Endothelial cell of umbilical vein (primary cell): ENCODE measurements at regions not wholly inside any gene's neighbourhood (a gene's known extent, or its start where the extent isn't known, plus 50 kb on each side); places are given as distances from the start of the nearest gene placed in this dataset.

Experiments used
- BruUV-seq: library from RNA; stranded (reverse); fragments of 400-500 nt; replicated peaks from 2 replicates; lab custom pipeline; 2021; lab: Mats Ljungman, UMichigan
- CTCF ChIA-PET: fragments of 300-600, 350-600 bp; sonication (Branson Sonifier 250); formaldehyde crosslinking; loops from one replicate; lab custom pipeline; 2021; ENCODE audit warnings: antibody characterized with exemption, inconsistent platforms; lab: Charles Lee
- POLR2A ChIA-PET: fragments of 300-600, 350-600 bp; sonication (Branson Sonifier 250); formaldehyde crosslinking; loops from one replicate; lab custom pipeline; 2021; ENCODE audit warnings: antibody characterized with exemption, inconsistent platforms; lab: Charles Lee
- DNase-seq: peaks from one replicate; pipeline ENCODE4 v3.0.0-alpha.2; 2011; ENCODE audit warnings: low read depth, low spot score
- FAIRE-seq: peaks from 2 replicates; lab custom pipeline; 2011; peaks lifted over from hg19 to GRCh38; lab: Jason Lieb, UNC
- H2AFZ ChIP-seq: 2 replicates; pipeline ENCODE4 v1.6.0; 2012; ENCODE audit warnings: low read depth, low read length, control low read depth, inconsistent platforms
- H3K27ac ChIP-seq: 2 replicates; pipeline ENCODE4 v1.5.1; 2011; ENCODE audit warnings: low read depth, mild to moderate bottlenecking, control low read depth, low read length, moderate library complexity; ENCODE audit not compliant: insufficient read depth
- H3K27me3 ChIP-seq, 2 experiments: 2 replicates each; pipeline versions ENCODE4 v1.6.0 to v1.6.1; 2011; ENCODE audit warnings: low read length in 2 of 2, mixed read lengths in 1 of 2; ENCODE audit not compliant: control insufficient read depth in 2 of 2, insufficient read depth in 2 of 2
- H3K36me3 ChIP-seq, 2 experiments: 2 replicates in 1 of 2; 3 replicates in 1 of 2; pipeline ENCODE4 v1.5.1; 2011; ENCODE audit warnings: low read length in 2 of 2, mild to moderate bottlenecking in 1 of 2, moderate library complexity in 1 of 2; ENCODE audit not compliant: control insufficient read depth in 2 of 2, insufficient read depth in 2 of 2; ENCODE audit errors: extremely low read depth in 1 of 2
- H3K4me1 ChIP-seq: 3 replicates; pipeline ENCODE4 v1.5.1; 2011; ENCODE audit warnings: mild to moderate bottlenecking, low read length; ENCODE audit not compliant: control insufficient read depth, insufficient read depth; ENCODE audit errors: extremely low read depth
- H3K4me2 ChIP-seq: 2 replicates; pipeline ENCODE4 v1.6.1; 2011; ENCODE audit warnings: low read length, control low read depth, mixed read lengths; ENCODE audit not compliant: insufficient read depth
- H3K4me3 ChIP-seq, 3 experiments: fragments of 200-600 bp in 1 of 3; sonication (generic), shearing (Covaris generic) in 1 of 3; replicated peaks in 1 of 3; 2 replicates each; pipeline ENCODE4 v1.5.1; 2011 to 2016; ENCODE audit warnings: control low read depth in 3 of 3, low read length in 3 of 3, mild to moderate bottlenecking in 2 of 3, inconsistent platforms in 1 of 3, low read depth in 1 of 3, moderate library complexity in 1 of 3; ENCODE audit not compliant: insufficient read depth in 1 of 3
- H3K79me2 ChIP-seq: 2 replicates; pipeline ENCODE4 v1.6.0; 2012; ENCODE audit warnings: low read length, inconsistent platforms; ENCODE audit not compliant: control insufficient read depth, insufficient read depth
- H3K9ac ChIP-seq: replicated peaks from 2 replicates; pipeline ENCODE3; 2011; ENCODE audit warnings: low read length, control low read depth; ENCODE audit not compliant: insufficient read depth; ENCODE audit errors: extremely low read depth
- H3K9me1 ChIP-seq: replicated peaks from 3 replicates; pipeline ENCODE4 v1.6.0; 2011; ENCODE audit warnings: mild to moderate bottlenecking, low read length; ENCODE audit not compliant: control insufficient read depth, insufficient read depth; ENCODE audit errors: extremely low read depth
- H3K9me3 ChIP-seq: replicated peaks from 2 replicates; pipeline ENCODE4 v1.5.1; 2012; ENCODE audit warnings: low read length, inconsistent platforms; ENCODE audit not compliant: control insufficient read depth, insufficient read depth
- H4K20me1 ChIP-seq: replicated peaks from 2 replicates; pipeline ENCODE3; 2011; ENCODE audit warnings: mild to moderate bottlenecking, low read length; ENCODE audit not compliant: control insufficient read depth, insufficient read depth; ENCODE audit errors: extremely low read depth
- FOS ChIP-seq: IDR thresholded peaks from 2 replicates; pipeline ENCODE4 v1.6.1; 2011; ENCODE audit warnings: mild to moderate bottlenecking, low read length, moderate library complexity, borderline replicate concordance; ENCODE audit not compliant: insufficient read depth
- GATA2 ChIP-seq: IDR thresholded peaks from 2 replicates; pipeline ENCODE4 v1.7.0; 2011; ENCODE audit warnings: low read depth, mild to moderate bottlenecking, moderate library complexity, mixed read lengths, low read length; ENCODE audit not compliant: insufficient read length, insufficient read depth
- JUN ChIP-seq: IDR thresholded peaks from 2 replicates; pipeline ENCODE4 v1.6.1; 2011; ENCODE audit warnings: borderline replicate concordance, low read depth; ENCODE audit not compliant: insufficient read length, insufficient read depth
- MYC ChIP-seq: IDR thresholded peaks from one replicate; pipeline ENCODE4 v1.6.1; 2011; ENCODE audit warnings: mild to moderate bottlenecking, low read depth, low read length
- POLR2A ChIP-seq: IDR thresholded peaks from 2 replicates; pipeline ENCODE4 v1.6.1; 2012; ENCODE audit warnings: low read depth, mild to moderate bottlenecking, control low read depth, low read length
- POLR2AphosphoS5 ChIP-seq: IDR thresholded peaks from 2 replicates; pipeline ENCODE4 v1.6.1; 2012; ENCODE audit warnings: low read depth, mild to moderate bottlenecking, control low read depth, low read length, moderate library complexity; ENCODE audit not compliant: insufficient read depth
- dilution Hi-C: fragments of 300-500 bp; cut with MboI; formaldehyde crosslinking; loops from one replicate; pipeline ENCODE4 v1.15.0; 2019; ENCODE audit warnings: low sequenced_read_pairs; ENCODE audit not compliant: extremely low pct_ligation_motif_present
- intact Hi-C: fragments of 100-400 bp; cut with micrococcal nuclease; formaldehyde crosslinking; loops from one replicate; pipeline ENCODE4 v1.10.0; 2022
- TF ChIP-seq, protein P1 (sequence below), 2 donors: IDR thresholded peaks; 1 replicate in 1 of 2; 2 replicates in 1 of 2; pipeline ENCODE4 v1.5.1; 2011; ENCODE audit warnings: low read length in 2 of 2, mild to moderate bottlenecking in 2 of 2, moderate library complexity in 2 of 2, control low read depth in 1 of 2, inconsistent platforms in 1 of 2, low read depth in 1 of 2; ENCODE audit not compliant: insufficient read depth in 1 of 2; ENCODE audit errors: extremely low read depth in 1 of 2
- TF ChIP-seq, protein P2 (sequence below): IDR thresholded peaks from 2 replicates; pipeline ENCODE4 v1.6.1; 2011; ENCODE audit not compliant: insufficient read depth, insufficient read length

DNA sequence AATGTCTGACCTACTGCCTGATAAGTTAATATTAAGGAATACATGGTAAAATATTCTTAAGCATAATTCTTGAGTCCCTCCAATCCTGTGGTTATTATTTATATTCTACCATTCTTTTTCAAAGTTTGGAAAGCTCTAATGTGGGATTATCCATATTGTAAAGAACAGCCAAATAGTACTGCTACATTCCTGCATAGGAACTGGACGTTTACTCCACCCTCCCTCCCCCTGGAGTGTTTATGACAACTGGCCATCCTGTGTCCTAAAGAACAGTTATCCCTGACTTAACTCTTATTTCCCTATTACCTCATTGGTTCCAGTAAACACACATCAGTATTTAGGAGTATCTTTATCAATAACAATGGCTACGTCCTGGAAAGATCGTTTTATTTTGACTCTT lies 308.7 kb upstream of the TFAP2D start:
- no peak overlapping the region for H3K9ac ChIP-seq
- no peaks in the 10 kb centered on the region for H3K27me3 ChIP-seq
- no peaks in the 10 kb centered on the region for H3K9me3 ChIP-seq
- CTCF ChIA-PET: no interaction called here
- dilution Hi-C loops (no loop called here), intact Hi-C loops (no loop called here)
- H3K9me1 ChIP-seq: no peaks in the 10 kb centered on the region
- no peaks in the 10 kb centered on the region for H3K4me1 ChIP-seq
- no peak overlapping the region for H3K4me3 ChIP-seq
- no peaks in the 10 kb centered on the region for H3K36me3 ChIP-seq
- no peak overlapping the region for H3K4me2 ChIP-seq
- FAIRE-seq (no peak), DNase-seq (no peak)
- H3K27ac ChIP-seq: no peak overlapping the region
- no peaks in the 10 kb centered on the region for H3K79me2 ChIP-seq
- H2AFZ ChIP-seq: no peak overlapping the region
- TF ChIP-seq, protein P1, sequence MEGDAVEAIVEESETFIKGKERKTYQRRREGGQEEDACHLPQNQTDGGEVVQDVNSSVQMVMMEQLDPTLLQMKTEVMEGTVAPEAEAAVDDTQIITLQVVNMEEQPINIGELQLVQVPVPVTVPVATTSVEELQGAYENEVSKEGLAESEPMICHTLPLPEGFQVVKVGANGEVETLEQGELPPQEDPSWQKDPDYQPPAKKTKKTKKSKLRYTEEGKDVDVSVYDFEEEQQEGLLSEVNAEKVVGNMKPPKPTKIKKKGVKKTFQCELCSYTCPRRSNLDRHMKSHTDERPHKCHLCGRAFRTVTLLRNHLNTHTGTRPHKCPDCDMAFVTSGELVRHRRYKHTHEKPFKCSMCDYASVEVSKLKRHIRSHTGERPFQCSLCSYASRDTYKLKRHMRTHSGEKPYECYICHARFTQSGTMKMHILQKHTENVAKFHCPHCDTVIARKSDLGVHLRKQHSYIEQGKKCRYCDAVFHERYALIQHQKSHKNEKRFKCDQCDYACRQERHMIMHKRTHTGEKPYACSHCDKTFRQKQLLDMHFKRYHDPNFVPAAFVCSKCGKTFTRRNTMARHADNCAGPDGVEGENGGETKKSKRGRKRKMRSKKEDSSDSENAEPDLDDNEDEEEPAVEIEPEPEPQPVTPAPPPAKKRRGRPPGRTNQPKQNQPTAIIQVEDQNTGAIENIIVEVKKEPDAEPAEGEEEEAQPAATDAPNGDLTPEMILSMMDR (IDR thresholded peaks at IDR 0.05; ENCODE audit: extremely low read depth in 1 of 2, insufficient read depth in 1 of 2, low read depth in 1 of 2, low read length in 2 of 2): no peak
- no peak for TF ChIP-seq POLR2AphosphoS5
- no peak for TF ChIP-seq JUN
- BruUV-seq: no TSS peak
- H4K20me1 ChIP-seq: no peaks in the 10 kb centered on the region
- POLR2A ChIA-PET: no interaction called here

DNA sequence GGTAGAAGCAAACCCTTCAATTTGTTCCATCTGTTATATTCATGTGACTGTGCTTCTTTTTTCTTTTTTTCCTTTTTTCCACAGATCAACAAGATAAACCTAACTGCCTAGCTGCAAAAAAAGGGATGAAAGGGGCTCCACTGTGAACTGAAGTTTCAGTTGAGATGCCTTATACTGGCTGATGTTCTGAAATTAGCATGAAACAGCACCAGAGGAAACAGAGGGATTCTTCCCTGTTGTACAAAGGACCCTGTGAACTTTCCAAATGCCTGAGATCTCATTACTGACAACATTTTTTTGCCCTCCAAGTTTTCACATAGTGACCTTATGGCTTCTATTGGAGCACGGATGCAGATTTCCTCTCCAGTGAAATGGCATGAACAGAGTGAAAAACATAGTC lies 302.7 kb upstream of the TFAP2D start:
- Histone ChIP-seq H2AFZ (no peak overlapping the region), H3K4me3 (no peak overlapping the region), H4K20me1 (no peaks in the 10 kb centered on the region), H3K36me3 (no peaks in the 10 kb centered on the region), H3K4me2 (no peak overlapping the region), H3K79me2 (no peaks in the 10 kb centered on the region), H3K27ac (no peak overlapping the region), H3K27me3 (no peaks in the 10 kb centered on the region), H3K4me1 (no peaks in the 10 kb centered on the region), H3K9me1 (no peaks in the 10 kb centered on the region), H3K9me3 (peaks cover 3% of the 10 kb centered on the region), H3K9ac (no peak overlapping the region)
- no peak for FAIRE-seq
- dilution Hi-C loops (no loop called here), intact Hi-C loops (no loop called here)
- CTCF ChIA-PET: no interaction called here
- no TSS peak for BruUV-seq
- POLR2A ChIA-PET: no interaction called here
- DNase-seq: no peak
- TF ChIP-seq POLR2AphosphoS5 (no peak), MYC (no peak), FOS (no peak), POLR2A (no peak), GATA2 (no peak)
- TF ChIP-seq, protein P2, sequence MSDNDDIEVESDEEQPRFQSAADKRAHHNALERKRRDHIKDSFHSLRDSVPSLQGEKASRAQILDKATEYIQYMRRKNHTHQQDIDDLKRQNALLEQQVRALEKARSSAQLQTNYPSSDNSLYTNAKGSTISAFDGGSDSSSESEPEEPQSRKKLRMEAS: no peak
- TF ChIP-seq, protein P1 (IDR thresholded peaks at IDR 0.05; ENCODE audit: extremely low read depth in 1 of 2, insufficient read depth in 1 of 2, low read depth in 1 of 2, low read length in 2 of 2): no peak
